ENCODE measurements at regions not wholly inside any gene's neighbourhood (a gene's known extent, or its start where the extent isn't known, plus 50 kb on each side); places are given as distances from the start of the nearest gene placed in this dataset.
"Not testable (repeated sequence)": the region's sequence is repeated elsewhere in the genome, so short reads cannot be mapped to it uniquely, and the experiment has no call there.

GRCh38 chr21:31790420-31790819 is 58.5 kb upstream of the SCAF4 start:
- TF ChIP-seq, protein P1, sequence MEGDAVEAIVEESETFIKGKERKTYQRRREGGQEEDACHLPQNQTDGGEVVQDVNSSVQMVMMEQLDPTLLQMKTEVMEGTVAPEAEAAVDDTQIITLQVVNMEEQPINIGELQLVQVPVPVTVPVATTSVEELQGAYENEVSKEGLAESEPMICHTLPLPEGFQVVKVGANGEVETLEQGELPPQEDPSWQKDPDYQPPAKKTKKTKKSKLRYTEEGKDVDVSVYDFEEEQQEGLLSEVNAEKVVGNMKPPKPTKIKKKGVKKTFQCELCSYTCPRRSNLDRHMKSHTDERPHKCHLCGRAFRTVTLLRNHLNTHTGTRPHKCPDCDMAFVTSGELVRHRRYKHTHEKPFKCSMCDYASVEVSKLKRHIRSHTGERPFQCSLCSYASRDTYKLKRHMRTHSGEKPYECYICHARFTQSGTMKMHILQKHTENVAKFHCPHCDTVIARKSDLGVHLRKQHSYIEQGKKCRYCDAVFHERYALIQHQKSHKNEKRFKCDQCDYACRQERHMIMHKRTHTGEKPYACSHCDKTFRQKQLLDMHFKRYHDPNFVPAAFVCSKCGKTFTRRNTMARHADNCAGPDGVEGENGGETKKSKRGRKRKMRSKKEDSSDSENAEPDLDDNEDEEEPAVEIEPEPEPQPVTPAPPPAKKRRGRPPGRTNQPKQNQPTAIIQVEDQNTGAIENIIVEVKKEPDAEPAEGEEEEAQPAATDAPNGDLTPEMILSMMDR (IDR thresholded peaks at IDR 0.05) = not testable (repeated sequence)
- TF ChIP-seq POLR2A (IDR thresholded peaks at IDR 0.05) = not testable (repeated sequence)
